Ishikawa (cell line): ENCODE measurements at regions not wholly inside any gene's neighbourhood (a gene's known extent, or its start where the extent isn't known, plus 50 kb on each side); places are given as distances from the start of the nearest gene placed in this dataset.

Source experiments
- CEBPB ChIP-seq: IDR thresholded peaks from 2 replicates; pipeline ENCODE4 v1.6.1; 2012
- EGR1 ChIP-seq: IDR thresholded peaks from 2 replicates; pipeline ENCODE4 v1.6.1; 2012
- EP300 ChIP-seq: IDR thresholded peaks from 2 replicates; pipeline ENCODE4 v1.6.1; 2012; ENCODE audit warnings: borderline replicate concordance
- RAD21 ChIP-seq: IDR thresholded peaks from 2 replicates; pipeline ENCODE4 v1.6.1; 2012; ENCODE audit warnings: low read depth
- TEAD4 ChIP-seq: IDR thresholded peaks from 2 replicates; pipeline ENCODE4 v1.6.1; 2012
- YY1 ChIP-seq: IDR thresholded peaks from 2 replicates; pipeline ENCODE4 v1.6.1; 2012; ENCODE audit warnings: low read depth
- ZBTB7A ChIP-seq: IDR thresholded peaks from 2 replicates; pipeline ENCODE4 v1.6.1; 2012; ENCODE audit warnings: low read depth
- TF ChIP-seq, protein P1 (sequence below): IDR thresholded peaks from 2 replicates; pipeline ENCODE4 v1.6.1; 2012

DNA sequence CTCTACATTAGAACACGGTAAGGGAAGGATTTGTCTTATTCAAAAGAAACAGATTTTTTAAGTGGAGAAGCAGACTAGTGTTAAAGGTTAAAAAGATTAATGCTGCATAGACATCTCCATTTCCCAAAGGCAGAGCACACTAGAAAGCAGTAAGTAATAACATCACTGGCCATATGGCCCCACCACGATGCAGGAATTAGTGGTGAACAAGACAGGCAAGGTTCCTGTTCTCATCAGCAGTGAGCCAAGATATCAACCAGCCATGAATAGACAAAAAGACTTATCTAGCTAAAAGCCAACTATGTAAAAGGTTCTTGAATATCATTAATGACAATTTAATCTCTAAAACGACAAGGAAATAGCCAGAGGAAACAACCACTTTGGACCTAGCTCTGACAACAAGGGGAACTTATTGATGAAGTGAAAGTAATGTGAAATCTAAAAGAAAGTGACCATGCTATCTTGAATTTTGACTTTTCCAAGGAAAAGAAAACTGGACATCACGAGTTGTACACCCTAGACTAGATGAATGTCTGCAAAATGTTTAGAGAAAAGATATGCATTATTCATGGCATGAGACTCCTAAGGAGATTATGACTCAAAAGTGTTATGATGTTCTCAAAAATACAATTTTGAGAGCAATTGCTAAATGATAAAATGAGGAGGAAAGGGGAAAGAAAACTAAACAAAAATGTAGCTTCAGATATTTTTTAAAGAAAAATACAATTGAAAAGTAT is 157.9 kb upstream of the STXBP5 start:
- TF ChIP-seq TEAD4 (no peak), RAD21 (no peak), CEBPB (no peak), EP300 (no peak), EGR1 (no peak), ZBTB7A (no peak), YY1 (no peak)
- TF ChIP-seq, protein P1, sequence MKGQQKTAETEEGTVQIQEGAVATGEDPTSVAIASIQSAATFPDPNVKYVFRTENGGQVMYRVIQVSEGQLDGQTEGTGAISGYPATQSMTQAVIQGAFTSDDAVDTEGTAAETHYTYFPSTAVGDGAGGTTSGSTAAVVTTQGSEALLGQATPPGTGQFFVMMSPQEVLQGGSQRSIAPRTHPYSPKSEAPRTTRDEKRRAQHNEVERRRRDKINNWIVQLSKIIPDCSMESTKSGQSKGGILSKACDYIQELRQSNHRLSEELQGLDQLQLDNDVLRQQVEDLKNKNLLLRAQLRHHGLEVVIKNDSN = no peak
